Endothelial cell of umbilical vein (primary cell): ENCODE measurements at regions not wholly inside any gene's neighbourhood (a gene's known extent, or its start where the extent isn't known, plus 50 kb on each side); places are given as distances from the start of the nearest gene placed in this dataset.

Experiments
- BruUV-seq: library from RNA; stranded (reverse); fragments of 400-500 nt; replicated peaks from 2 replicates; lab custom pipeline; 2021; lab: Mats Ljungman, UMichigan
- CTCF ChIA-PET: fragments of 300-600, 350-600 bp; sonication (Branson Sonifier 250); formaldehyde crosslinking; loops from one replicate; lab custom pipeline; 2021; ENCODE audit warnings: antibody characterized with exemption, inconsistent platforms; lab: Charles Lee
- POLR2A ChIA-PET: fragments of 300-600, 350-600 bp; sonication (Branson Sonifier 250); formaldehyde crosslinking; loops from one replicate; lab custom pipeline; 2021; ENCODE audit warnings: antibody characterized with exemption, inconsistent platforms; lab: Charles Lee
- DNase-seq: peaks from one replicate; pipeline ENCODE4 v3.0.0-alpha.2; 2011; ENCODE audit warnings: low read depth, low spot score
- FAIRE-seq: peaks from 2 replicates; lab custom pipeline; 2011; peaks lifted over from hg19 to GRCh38; lab: Jason Lieb, UNC
- H2AFZ ChIP-seq: 2 replicates; pipeline ENCODE4 v1.6.0; 2012; ENCODE audit warnings: low read depth, low read length, control low read depth, inconsistent platforms
- H3K27ac ChIP-seq: 2 replicates; pipeline ENCODE4 v1.5.1; 2011; ENCODE audit warnings: low read depth, mild to moderate bottlenecking, control low read depth, low read length, moderate library complexity; ENCODE audit not compliant: insufficient read depth
- H3K27me3 ChIP-seq, 2 experiments: 2 replicates each; pipeline versions ENCODE4 v1.6.0 to v1.6.1; 2011; ENCODE audit warnings: low read length in 2 of 2, mixed read lengths in 1 of 2; ENCODE audit not compliant: control insufficient read depth in 2 of 2, insufficient read depth in 2 of 2
- H3K36me3 ChIP-seq, 2 experiments: 2 replicates in 1 of 2; 3 replicates in 1 of 2; pipeline ENCODE4 v1.5.1; 2011; ENCODE audit warnings: low read length in 2 of 2, mild to moderate bottlenecking in 1 of 2, moderate library complexity in 1 of 2; ENCODE audit not compliant: control insufficient read depth in 2 of 2, insufficient read depth in 2 of 2; ENCODE audit errors: extremely low read depth in 1 of 2
- H3K4me1 ChIP-seq: 3 replicates; pipeline ENCODE4 v1.5.1; 2011; ENCODE audit warnings: mild to moderate bottlenecking, low read length; ENCODE audit not compliant: control insufficient read depth, insufficient read depth; ENCODE audit errors: extremely low read depth
- H3K4me2 ChIP-seq: 2 replicates; pipeline ENCODE4 v1.6.1; 2011; ENCODE audit warnings: low read length, control low read depth, mixed read lengths; ENCODE audit not compliant: insufficient read depth
- H3K4me3 ChIP-seq, 3 experiments: fragments of 200-600 bp in 1 of 3; sonication (generic), shearing (Covaris generic) in 1 of 3; replicated peaks in 1 of 3; 2 replicates each; pipeline ENCODE4 v1.5.1; 2011 to 2016; ENCODE audit warnings: control low read depth in 3 of 3, low read length in 3 of 3, mild to moderate bottlenecking in 2 of 3, inconsistent platforms in 1 of 3, low read depth in 1 of 3, moderate library complexity in 1 of 3; ENCODE audit not compliant: insufficient read depth in 1 of 3
- H3K79me2 ChIP-seq: 2 replicates; pipeline ENCODE4 v1.6.0; 2012; ENCODE audit warnings: low read length, inconsistent platforms; ENCODE audit not compliant: control insufficient read depth, insufficient read depth
- H3K9ac ChIP-seq: replicated peaks from 2 replicates; pipeline ENCODE3; 2011; ENCODE audit warnings: low read length, control low read depth; ENCODE audit not compliant: insufficient read depth; ENCODE audit errors: extremely low read depth
- H3K9me1 ChIP-seq: replicated peaks from 3 replicates; pipeline ENCODE4 v1.6.0; 2011; ENCODE audit warnings: mild to moderate bottlenecking, low read length; ENCODE audit not compliant: control insufficient read depth, insufficient read depth; ENCODE audit errors: extremely low read depth
- H3K9me3 ChIP-seq: replicated peaks from 2 replicates; pipeline ENCODE4 v1.5.1; 2012; ENCODE audit warnings: low read length, inconsistent platforms; ENCODE audit not compliant: control insufficient read depth, insufficient read depth
- H4K20me1 ChIP-seq: replicated peaks from 2 replicates; pipeline ENCODE3; 2011; ENCODE audit warnings: mild to moderate bottlenecking, low read length; ENCODE audit not compliant: control insufficient read depth, insufficient read depth; ENCODE audit errors: extremely low read depth
- CTCF ChIP-seq, 2 donors: IDR thresholded peaks; 1 replicate in 1 of 2; 2 replicates in 1 of 2; pipeline ENCODE4 v1.5.1; 2011; ENCODE audit warnings: low read length in 2 of 2, mild to moderate bottlenecking in 2 of 2, moderate library complexity in 2 of 2, control low read depth in 1 of 2, inconsistent platforms in 1 of 2, low read depth in 1 of 2; ENCODE audit not compliant: insufficient read depth in 1 of 2; ENCODE audit errors: extremely low read depth in 1 of 2
- EZH2 ChIP-seq: IDR thresholded peaks from 2 replicates; pipeline ENCODE4 v1.6.1; 2012; ENCODE audit warnings: borderline replicate concordance, low read depth, mild to moderate bottlenecking, moderate library complexity, low read length, inconsistent platforms; ENCODE audit not compliant: severe bottlenecking
- FOS ChIP-seq: IDR thresholded peaks from 2 replicates; pipeline ENCODE4 v1.6.1; 2011; ENCODE audit warnings: mild to moderate bottlenecking, low read length, moderate library complexity, borderline replicate concordance; ENCODE audit not compliant: insufficient read depth
- GATA2 ChIP-seq: IDR thresholded peaks from 2 replicates; pipeline ENCODE4 v1.7.0; 2011; ENCODE audit warnings: low read depth, mild to moderate bottlenecking, moderate library complexity, mixed read lengths, low read length; ENCODE audit not compliant: insufficient read length, insufficient read depth
- JUN ChIP-seq: IDR thresholded peaks from 2 replicates; pipeline ENCODE4 v1.6.1; 2011; ENCODE audit warnings: borderline replicate concordance, low read depth; ENCODE audit not compliant: insufficient read length, insufficient read depth
- MYC ChIP-seq: IDR thresholded peaks from one replicate; pipeline ENCODE4 v1.6.1; 2011; ENCODE audit warnings: mild to moderate bottlenecking, low read depth, low read length
- POLR2A ChIP-seq: IDR thresholded peaks from 2 replicates; pipeline ENCODE4 v1.6.1; 2012; ENCODE audit warnings: low read depth, mild to moderate bottlenecking, control low read depth, low read length
- POLR2AphosphoS5 ChIP-seq: IDR thresholded peaks from 2 replicates; pipeline ENCODE4 v1.6.1; 2012; ENCODE audit warnings: low read depth, mild to moderate bottlenecking, control low read depth, low read length, moderate library complexity; ENCODE audit not compliant: insufficient read depth
- dilution Hi-C: fragments of 300-500 bp; cut with MboI; formaldehyde crosslinking; loops from one replicate; pipeline ENCODE4 v1.15.0; 2019; ENCODE audit warnings: low sequenced_read_pairs; ENCODE audit not compliant: extremely low pct_ligation_motif_present
- intact Hi-C: fragments of 100-400 bp; cut with micrococcal nuclease; formaldehyde crosslinking; loops from one replicate; pipeline ENCODE4 v1.10.0; 2022

GRCh38 chr3:159137949-159138348, 336.1 kb downstream of the MFSD1 start:
- BruUV-seq, result no TSS peak
- H3K9ac ChIP-seq, result no peak overlapping the region
- H3K79me2 ChIP-seq, result no peaks in the 10 kb centered on the region
- H3K9me1 ChIP-seq, result no peaks in the 10 kb centered on the region
- H3K27ac ChIP-seq, result no peak overlapping the region
- intact Hi-C loops, result no loop called here
- no peaks in the 10 kb centered on the region for H3K27me3 ChIP-seq
- CTCF ChIA-PET, result interaction anchor here (1.5 kb wide), 1 partner anchor 9 kb away, joined by 4 read pairs; no protein-coding TSS in a partner anchor
- no peaks in the 10 kb centered on the region for H3K9me3 ChIP-seq
- DNase-seq, result no peak
- no peak overlapping the region for H3K4me3 ChIP-seq
- no peaks in the 10 kb centered on the region for H4K20me1 ChIP-seq
- no peaks in the 10 kb centered on the region for H3K4me1 ChIP-seq
- no peak for TF ChIP-seq JUN
- no peak for TF ChIP-seq POLR2AphosphoS5
- no peak for TF ChIP-seq CTCF (IDR thresholded peaks at IDR 0.05; ENCODE audit: extremely low read depth in 1 of 2, insufficient read depth in 1 of 2, low read depth in 1 of 2, low read length in 2 of 2)
- TF ChIP-seq EZH2, result no peak
- no peak for TF ChIP-seq FOS
- no peaks in the 10 kb centered on the region for H3K36me3 ChIP-seq
- no peak overlapping the region for H3K4me2 ChIP-seq
- FAIRE-seq, result no peak
- dilution Hi-C loops, result no loop called here
- POLR2A ChIA-PET, result no interaction called here
- no peak overlapping the region for H2AFZ ChIP-seq

- BruUV-seq, result no TSS peak
- Histone ChIP-seq H3K9me1 (no peaks in the 10 kb centered on the region), H3K27ac (no peak overlapping the region), H2AFZ (no peak overlapping the region), H4K20me1 (no peaks in the 10 kb centered on the region), H3K9ac (no peak overlapping the region), H3K27me3 (no peaks in the 10 kb centered on the region), H3K4me3 (no peak overlapping the region), H3K36me3 (no peaks in the 10 kb centered on the region), H3K4me2 (no peak overlapping the region), H3K4me1 (no peaks in the 10 kb centered on the region), H3K9me3 (no peaks in the 10 kb centered on the region), H3K79me2 (no peaks in the 10 kb centered on the region)
- intact Hi-C loops, result no loop called here
- TF ChIP-seq MYC (no peak), POLR2A (no peak), POLR2AphosphoS5 (no peak), GATA2 (no peak), CTCF (IDR thresholded peaks at IDR 0.05; ENCODE audit: extremely low read depth in 1 of 2, insufficient read depth in 1 of 2, low read depth in 1 of 2, low read length in 2 of 2) (no peak), JUN (no peak), FOS (no peak), EZH2 (no peak)
- DNase-seq, result no peak
- ChIA-PET CTCF (no interaction called here), POLR2A (no interaction called here)
- dilution Hi-C loops, result no loop called here
- FAIRE-seq, result no peak
These were observed 337.5 kb downstream of the MFSD1 start for GRCh38 chr3:159139326-159139725.
